MM.1S (cell line): ENCODE measurements at regions not wholly inside any gene's neighbourhood (a gene's known extent, or its start where the extent isn't known, plus 50 kb on each side); places are given as distances from the start of the nearest gene placed in this dataset.

Source experiments
- EZH2phosphoT487 ChIP-seq: fragments of 300-600 bp; sonication (generic); IDR thresholded peaks from 2 replicates; pipeline ENCODE4 v1.6.1; 2018; ENCODE audit warnings: antibody characterized with exemption, low read length
- TF ChIP-seq, protein P1 (sequence below): fragments of 300-600 bp; sonication (generic); IDR thresholded peaks from 2 replicates; pipeline ENCODE4 v1.5.1; 2016; ENCODE audit warnings: antibody characterized with exemption, low read length, mixed read lengths

DNA sequence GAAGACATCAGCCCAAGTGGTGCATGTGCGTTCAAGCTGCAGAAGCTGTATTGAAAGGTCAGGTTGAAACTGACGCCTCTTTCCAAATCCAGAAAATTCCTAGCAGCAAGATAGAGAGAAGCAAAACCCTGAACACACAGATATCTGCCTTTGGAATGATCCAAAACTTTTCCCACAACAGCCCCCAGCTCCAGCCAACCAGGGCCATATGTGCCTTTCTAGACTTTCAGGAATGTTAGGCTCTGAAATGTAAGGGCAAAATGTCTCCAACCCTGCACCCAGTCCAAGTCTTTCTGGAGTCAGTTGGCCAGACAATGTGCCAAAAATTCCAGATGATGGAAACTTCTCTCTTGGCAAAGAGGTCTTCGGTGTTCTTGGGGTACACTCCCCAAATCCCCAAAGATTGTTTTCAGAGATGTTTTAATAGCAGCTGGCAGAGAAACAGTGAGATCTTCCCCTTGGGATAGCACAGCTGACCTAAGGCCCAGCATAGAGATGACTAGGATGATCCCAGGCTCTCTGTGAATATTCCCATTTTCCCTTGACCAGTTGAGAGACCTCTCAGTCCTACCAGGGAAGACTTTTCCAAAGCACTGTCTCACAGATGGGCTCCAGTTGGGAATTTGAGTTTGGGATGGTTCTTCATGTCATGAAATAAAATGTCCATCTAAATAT, 440.4 kb upstream of the CD180 start:
- TF ChIP-seq, protein P1, sequence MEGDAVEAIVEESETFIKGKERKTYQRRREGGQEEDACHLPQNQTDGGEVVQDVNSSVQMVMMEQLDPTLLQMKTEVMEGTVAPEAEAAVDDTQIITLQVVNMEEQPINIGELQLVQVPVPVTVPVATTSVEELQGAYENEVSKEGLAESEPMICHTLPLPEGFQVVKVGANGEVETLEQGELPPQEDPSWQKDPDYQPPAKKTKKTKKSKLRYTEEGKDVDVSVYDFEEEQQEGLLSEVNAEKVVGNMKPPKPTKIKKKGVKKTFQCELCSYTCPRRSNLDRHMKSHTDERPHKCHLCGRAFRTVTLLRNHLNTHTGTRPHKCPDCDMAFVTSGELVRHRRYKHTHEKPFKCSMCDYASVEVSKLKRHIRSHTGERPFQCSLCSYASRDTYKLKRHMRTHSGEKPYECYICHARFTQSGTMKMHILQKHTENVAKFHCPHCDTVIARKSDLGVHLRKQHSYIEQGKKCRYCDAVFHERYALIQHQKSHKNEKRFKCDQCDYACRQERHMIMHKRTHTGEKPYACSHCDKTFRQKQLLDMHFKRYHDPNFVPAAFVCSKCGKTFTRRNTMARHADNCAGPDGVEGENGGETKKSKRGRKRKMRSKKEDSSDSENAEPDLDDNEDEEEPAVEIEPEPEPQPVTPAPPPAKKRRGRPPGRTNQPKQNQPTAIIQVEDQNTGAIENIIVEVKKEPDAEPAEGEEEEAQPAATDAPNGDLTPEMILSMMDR = no peak
- no peak for TF ChIP-seq EZH2phosphoT487
